CD4-positive, alpha-beta T cell treated with Interleukin-17A for 4 hours (primary cell): ENCODE measurements at regions not wholly inside any gene's neighbourhood (a gene's known extent, or its start where the extent isn't known, plus 50 kb on each side); places are given as distances from the start of the nearest gene placed in this dataset.

Source experiments
- DNase-seq: peaks from one replicate; pipeline ENCODE4 v3.0.0-alpha.2; 2020; ENCODE audit warnings: mixed read lengths

- DNase-seq = no peak
Observed at GRCh38 chr2:150572961-150573395, 85.5 kb upstream of the RND3 start.

- no peak for DNase-seq
Observed at GRCh38 chr2:150572194-150572766, 84.8 kb upstream of the RND3 start.

GRCh38 chr2:150571121-150571520 lies 83.7 kb upstream of the RND3 start:
- no peak for DNase-seq

GRCh38 chr2:150570712-150571111 lies 83.2 kb upstream of the RND3 start:
- DNase-seq = no peak

GRCh38 chr2:150569761-150570160 lies 82.3 kb upstream of the RND3 start:
- DNase-seq = no peak

GRCh38 chr2:150567771-150568301 lies 80.4 kb upstream of the RND3 start:
- no peak for DNase-seq

- DNase-seq = no peak
Observed at GRCh38 chr2:150566289-150566688, 78.8 kb upstream of the RND3 start.

- no peak for DNase-seq
Observed at GRCh38 chr2:150561076-150561475, 73.6 kb upstream of the RND3 start.

GRCh38 chr2:150557020-150557600 lies 69.6 kb upstream of the RND3 start:
- DNase-seq = no peak

- no peak for DNase-seq
Observed at GRCh38 chr2:150555611-150556356, 68.3 kb upstream of the RND3 start.

- no peak for DNase-seq
Observed at GRCh38 chr2:150554046-150554445, 66.6 kb upstream of the RND3 start.

GRCh38 chr2:150552041-150552820 lies 64.8 kb upstream of the RND3 start:
- DNase-seq = no peak

GRCh38 chr2:150549381-150549780 lies 61.9 kb upstream of the RND3 start:
- DNase-seq = no peak

GRCh38 chr2:150548527-150548926 lies 61.1 kb upstream of the RND3 start:
- DNase-seq = no peak

- DNase-seq = no peak
Observed at GRCh38 chr2:150545916-150546315, 58.4 kb upstream of the RND3 start.

- DNase-seq = no peak
Observed at GRCh38 chr2:150544731-150545130, 57.3 kb upstream of the RND3 start.

GRCh38 chr2:150542692-150543091 lies 55.2 kb upstream of the RND3 start:
- DNase-seq = no peak

- no peak for DNase-seq
Observed at GRCh38 chr2:150542172-150542571, 54.7 kb upstream of the RND3 start.

- DNase-seq = no peak
Observed at GRCh38 chr2:150538651-150539201, 51.3 kb upstream of the RND3 start.
